ENCODE measurements at regions not wholly inside any gene's neighbourhood (a gene's known extent, or its start where the extent isn't known, plus 50 kb on each side); places are given as distances from the start of the nearest gene placed in this dataset.

DNA sequence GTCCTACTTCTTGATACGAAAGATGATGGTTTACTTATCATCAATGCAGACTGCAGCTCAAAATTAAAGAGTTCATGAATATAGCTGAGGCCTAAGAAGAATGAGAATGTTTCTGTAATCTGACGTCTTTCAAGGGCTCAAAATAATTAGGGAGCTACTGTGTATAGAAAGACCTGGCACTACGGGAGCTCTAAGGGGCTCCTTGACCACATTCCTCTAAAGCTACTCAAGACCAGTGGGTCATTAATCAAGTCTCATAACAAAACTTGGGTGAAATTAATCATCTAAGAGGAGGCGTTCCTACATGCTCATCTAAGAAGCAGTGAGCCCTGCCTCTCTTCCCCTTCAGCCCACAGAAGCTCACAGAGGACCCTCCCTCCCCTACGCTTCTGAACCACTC is 863.8 kb upstream of the AUTS2 start:
- DNase-seq (ENCODE audit: low spot score) (no peak), ATAC-seq (no peak)
- Histone ChIP-seq H4K20me1 (replicated peaks; ENCODE audit: insufficient read depth) (no peaks in the 10 kb centered on the region), H3F3A (replicated peaks; ENCODE audit: low read depth) (no peaks in the 10 kb centered on the region), H3K4me2 (no peak overlapping the region), H3K4me3 (no peak overlapping the region), H3K27ac (ENCODE audit: low read depth) (no peak overlapping the region), H3K9me2 (ENCODE audit: insufficient read depth) (no peaks in the 10 kb centered on the region), H3K27me3 (ENCODE audit: insufficient read depth) (no peaks in the 10 kb centered on the region), H3K79me2 (replicated peaks; ENCODE audit: insufficient read depth) (no peaks in the 10 kb centered on the region), H3K4me1 (ENCODE audit: insufficient read depth) (no peaks in the 10 kb centered on the region), H3K36me3 (ENCODE audit: insufficient read depth) (no peaks in the 10 kb centered on the region), H2AFZ (no peak overlapping the region)
- Mint-ChIP-seq H3K27me3 (ENCODE audit: insufficient read depth, low read depth, poor library complexity) (peaks cover 2% of the 10 kb centered on the region), H3K4me1 (no peaks in the 10 kb centered on the region), H3K36me3 (ENCODE audit: low read depth) (peaks cover 36% of the 10 kb centered on the region), H3K4me3 (no peak overlapping the region), H3K27ac (no peak overlapping the region), H3K9me3 (peaks cover 46% of the 10 kb centered on the region; the same call in 2 of the 3 replicates)
- no peak for TF ChIP-seq JUNB (IDR thresholded peaks at IDR 0.05; ENCODE audit: unreplicated experiment)
- TF ChIP-seq NANOG (IDR thresholded peaks at IDR 0.05; ENCODE audit: borderline replicate concordance): no peak
- no peak for TF ChIP-seq ZNF331 (CRISPR knock-in tag; IDR thresholded peaks at IDR 0.05; ENCODE audit: low read depth)
- TF ChIP-seq, protein P1, sequence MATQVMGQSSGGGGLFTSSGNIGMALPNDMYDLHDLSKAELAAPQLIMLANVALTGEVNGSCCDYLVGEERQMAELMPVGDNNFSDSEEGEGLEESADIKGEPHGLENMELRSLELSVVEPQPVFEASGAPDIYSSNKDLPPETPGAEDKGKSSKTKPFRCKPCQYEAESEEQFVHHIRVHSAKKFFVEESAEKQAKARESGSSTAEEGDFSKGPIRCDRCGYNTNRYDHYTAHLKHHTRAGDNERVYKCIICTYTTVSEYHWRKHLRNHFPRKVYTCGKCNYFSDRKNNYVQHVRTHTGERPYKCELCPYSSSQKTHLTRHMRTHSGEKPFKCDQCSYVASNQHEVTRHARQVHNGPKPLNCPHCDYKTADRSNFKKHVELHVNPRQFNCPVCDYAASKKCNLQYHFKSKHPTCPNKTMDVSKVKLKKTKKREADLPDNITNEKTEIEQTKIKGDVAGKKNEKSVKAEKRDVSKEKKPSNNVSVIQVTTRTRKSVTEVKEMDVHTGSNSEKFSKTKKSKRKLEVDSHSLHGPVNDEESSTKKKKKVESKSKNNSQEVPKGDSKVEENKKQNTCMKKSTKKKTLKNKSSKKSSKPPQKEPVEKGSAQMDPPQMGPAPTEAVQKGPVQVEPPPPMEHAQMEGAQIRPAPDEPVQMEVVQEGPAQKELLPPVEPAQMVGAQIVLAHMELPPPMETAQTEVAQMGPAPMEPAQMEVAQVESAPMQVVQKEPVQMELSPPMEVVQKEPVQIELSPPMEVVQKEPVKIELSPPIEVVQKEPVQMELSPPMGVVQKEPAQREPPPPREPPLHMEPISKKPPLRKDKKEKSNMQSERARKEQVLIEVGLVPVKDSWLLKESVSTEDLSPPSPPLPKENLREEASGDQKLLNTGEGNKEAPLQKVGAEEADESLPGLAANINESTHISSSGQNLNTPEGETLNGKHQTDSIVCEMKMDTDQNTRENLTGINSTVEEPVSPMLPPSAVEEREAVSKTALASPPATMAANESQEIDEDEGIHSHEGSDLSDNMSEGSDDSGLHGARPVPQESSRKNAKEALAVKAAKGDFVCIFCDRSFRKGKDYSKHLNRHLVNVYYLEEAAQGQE (IDR thresholded peaks at IDR 0.05; ENCODE audit: unreplicated experiment): no peak
- TF ChIP-seq STAT1 (IDR thresholded peaks at IDR 0.05; ENCODE audit: unreplicated experiment): no peak
- TF ChIP-seq, protein P2, sequence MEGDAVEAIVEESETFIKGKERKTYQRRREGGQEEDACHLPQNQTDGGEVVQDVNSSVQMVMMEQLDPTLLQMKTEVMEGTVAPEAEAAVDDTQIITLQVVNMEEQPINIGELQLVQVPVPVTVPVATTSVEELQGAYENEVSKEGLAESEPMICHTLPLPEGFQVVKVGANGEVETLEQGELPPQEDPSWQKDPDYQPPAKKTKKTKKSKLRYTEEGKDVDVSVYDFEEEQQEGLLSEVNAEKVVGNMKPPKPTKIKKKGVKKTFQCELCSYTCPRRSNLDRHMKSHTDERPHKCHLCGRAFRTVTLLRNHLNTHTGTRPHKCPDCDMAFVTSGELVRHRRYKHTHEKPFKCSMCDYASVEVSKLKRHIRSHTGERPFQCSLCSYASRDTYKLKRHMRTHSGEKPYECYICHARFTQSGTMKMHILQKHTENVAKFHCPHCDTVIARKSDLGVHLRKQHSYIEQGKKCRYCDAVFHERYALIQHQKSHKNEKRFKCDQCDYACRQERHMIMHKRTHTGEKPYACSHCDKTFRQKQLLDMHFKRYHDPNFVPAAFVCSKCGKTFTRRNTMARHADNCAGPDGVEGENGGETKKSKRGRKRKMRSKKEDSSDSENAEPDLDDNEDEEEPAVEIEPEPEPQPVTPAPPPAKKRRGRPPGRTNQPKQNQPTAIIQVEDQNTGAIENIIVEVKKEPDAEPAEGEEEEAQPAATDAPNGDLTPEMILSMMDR (conservative IDR thresholded peaks at IDR 0.05; ENCODE audit: low read depth in 2 of 2): no peak
- TF ChIP-seq, protein P3, sequence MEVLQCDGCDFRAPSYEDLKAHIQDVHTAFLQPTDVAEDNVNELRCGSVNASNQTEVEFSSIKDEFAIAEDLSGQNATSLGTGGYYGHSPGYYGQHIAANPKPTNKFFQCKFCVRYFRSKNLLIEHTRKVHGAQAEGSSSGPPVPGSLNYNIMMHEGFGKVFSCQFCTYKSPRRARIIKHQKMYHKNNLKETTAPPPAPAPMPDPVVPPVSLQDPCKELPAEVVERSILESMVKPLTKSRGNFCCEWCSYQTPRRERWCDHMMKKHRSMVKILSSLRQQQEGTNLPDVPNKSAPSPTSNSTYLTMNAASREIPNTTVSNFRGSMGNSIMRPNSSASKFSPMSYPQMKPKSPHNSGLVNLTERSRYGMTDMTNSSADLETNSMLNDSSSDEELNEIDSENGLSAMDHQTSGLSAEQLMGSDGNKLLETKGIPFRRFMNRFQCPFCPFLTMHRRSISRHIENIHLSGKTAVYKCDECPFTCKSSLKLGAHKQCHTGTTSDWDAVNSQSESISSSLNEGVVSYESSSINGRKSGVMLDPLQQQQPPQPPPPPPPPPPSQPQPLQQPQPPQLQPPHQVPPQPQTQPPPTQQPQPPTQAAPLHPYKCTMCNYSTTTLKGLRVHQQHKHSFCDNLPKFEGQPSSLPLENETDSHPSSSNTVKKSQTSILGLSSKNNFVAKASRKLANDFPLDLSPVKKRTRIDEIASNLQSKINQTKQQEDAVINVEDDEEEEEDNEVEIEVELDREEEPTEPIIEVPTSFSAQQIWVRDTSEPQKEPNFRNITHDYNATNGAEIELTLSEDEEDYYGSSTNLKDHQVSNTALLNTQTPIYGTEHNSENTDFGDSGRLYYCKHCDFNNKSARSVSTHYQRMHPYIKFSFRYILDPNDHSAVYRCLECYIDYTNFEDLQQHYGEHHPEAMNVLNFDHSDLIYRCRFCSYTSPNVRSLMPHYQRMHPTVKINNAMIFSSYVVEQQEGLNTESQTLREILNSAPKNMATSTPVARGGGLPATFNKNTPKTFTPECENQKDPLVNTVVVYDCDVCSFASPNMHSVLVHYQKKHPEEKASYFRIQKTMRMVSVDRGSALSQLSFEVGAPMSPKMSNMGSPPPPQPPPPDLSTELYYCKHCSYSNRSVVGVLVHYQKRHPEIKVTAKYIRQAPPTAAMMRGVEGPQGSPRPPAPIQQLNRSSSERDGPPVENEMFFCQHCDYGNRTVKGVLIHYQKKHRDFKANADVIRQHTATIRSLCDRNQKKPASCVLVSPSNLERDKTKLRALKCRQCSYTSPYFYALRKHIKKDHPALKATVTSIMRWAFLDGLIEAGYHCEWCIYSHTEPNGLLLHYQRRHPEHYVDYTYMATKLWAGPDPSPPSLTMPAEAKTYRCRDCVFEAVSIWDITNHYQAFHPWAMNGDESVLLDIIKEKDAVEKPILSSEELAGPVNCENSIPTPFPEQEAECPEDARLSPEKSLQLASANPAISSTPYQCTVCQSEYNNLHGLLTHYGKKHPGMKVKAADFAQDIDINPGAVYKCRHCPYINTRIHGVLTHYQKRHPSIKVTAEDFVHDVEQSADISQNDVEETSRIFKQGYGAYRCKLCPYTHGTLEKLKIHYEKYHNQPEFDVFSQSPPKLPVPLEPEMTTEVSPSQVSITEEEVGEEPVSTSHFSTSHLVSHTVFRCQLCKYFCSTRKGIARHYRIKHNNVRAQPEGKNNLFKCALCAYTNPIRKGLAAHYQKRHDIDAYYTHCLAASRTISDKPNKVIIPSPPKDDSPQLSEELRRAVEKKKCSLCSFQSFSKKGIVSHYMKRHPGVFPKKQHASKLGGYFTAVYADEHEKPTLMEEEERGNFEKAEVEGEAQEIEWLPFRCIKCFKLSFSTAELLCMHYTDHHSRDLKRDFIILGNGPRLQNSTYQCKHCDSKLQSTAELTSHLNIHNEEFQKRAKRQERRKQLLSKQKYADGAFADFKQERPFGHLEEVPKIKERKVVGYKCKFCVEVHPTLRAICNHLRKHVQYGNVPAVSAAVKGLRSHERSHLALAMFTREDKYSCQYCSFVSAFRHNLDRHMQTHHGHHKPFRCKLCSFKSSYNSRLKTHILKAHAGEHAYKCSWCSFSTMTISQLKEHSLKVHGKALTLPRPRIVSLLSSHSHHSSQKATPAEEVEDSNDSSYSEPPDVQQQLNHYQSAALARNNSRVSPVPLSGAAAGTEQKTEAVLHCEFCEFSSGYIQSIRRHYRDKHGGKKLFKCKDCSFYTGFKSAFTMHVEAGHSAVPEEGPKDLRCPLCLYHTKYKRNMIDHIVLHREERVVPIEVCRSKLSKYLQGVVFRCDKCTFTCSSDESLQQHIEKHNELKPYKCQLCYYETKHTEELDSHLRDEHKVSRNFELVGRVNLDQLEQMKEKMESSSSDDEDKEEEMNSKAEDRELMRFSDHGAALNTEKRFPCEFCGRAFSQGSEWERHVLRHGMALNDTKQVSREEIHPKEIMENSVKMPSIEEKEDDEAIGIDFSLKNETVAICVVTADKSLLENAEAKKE (CRISPR knock-in tag; IDR thresholded peaks at IDR 0.05): no peak
- TF ChIP-seq POLR2AphosphoS5 (IDR thresholded peaks at IDR 0.05; ENCODE audit: low read depth): no peak
- TF ChIP-seq ZNF114 (CRISPR knock-in tag; IDR thresholded peaks at IDR 0.05): no peak
- no peak for TF ChIP-seq EZH2 (IDR thresholded peaks at IDR 0.05; ENCODE audit: low read depth, unreplicated experiment)
- no peak for TF ChIP-seq EZH2phosphoT487 (IDR thresholded peaks at IDR 0.05; ENCODE audit: unreplicated experiment)
